Loucy (cell line): ENCODE measurements at regions not wholly inside any gene's neighbourhood (a gene's known extent, or its start where the extent isn't known, plus 50 kb on each side); places are given as distances from the start of the nearest gene placed in this dataset.

Experiments
- H2AFZ ChIP-seq: fragments of 200-600 bp; sonication (generic); 2 replicates; pipeline ENCODE4 v1.6.0; 2016; ENCODE audit warnings: antibody characterized with exemption, mild to moderate bottlenecking, low read length, moderate library complexity
- H3F3A ChIP-seq: fragments of 200-600 bp; 2 replicates; pipeline ENCODE4 v1.6.0; 2016; ENCODE audit warnings: antibody characterized with exemption, low read depth, mild to moderate bottlenecking
- H3K27me3 ChIP-seq: fragments of 200-600 bp; sonication (generic); 2 replicates; pipeline ENCODE4 v1.6.1; 2014; ENCODE audit warnings: low read length, mild to moderate bottlenecking; ENCODE audit not compliant: insufficient read depth, poor library complexity, severe bottlenecking
- H3K36me3 ChIP-seq: fragments of 200-600 bp; sonication (generic); 2 replicates; pipeline ENCODE4 v1.6.1; 2016; ENCODE audit warnings: low read length; ENCODE audit not compliant: insufficient read depth
- H3K4me1 ChIP-seq: fragments of 200-600 bp; sonication (generic); 2 replicates; pipeline ENCODE4 v1.5.1; 2014; ENCODE audit warnings: low read length, mild to moderate bottlenecking; ENCODE audit not compliant: insufficient read depth, poor library complexity, severe bottlenecking
- H3K4me2 ChIP-seq: fragments of 200-600 bp; sonication (generic); 2 replicates; pipeline ENCODE4 v1.6.0; 2014; ENCODE audit warnings: antibody characterized with exemption, low read length, low read depth, mild to moderate bottlenecking; ENCODE audit not compliant: poor library complexity, severe bottlenecking
- H3K4me3 ChIP-seq: fragments of 200-600 bp; sonication (generic); 2 replicates; pipeline ENCODE4 v1.5.1; 2014; ENCODE audit warnings: low read length, mild to moderate bottlenecking, mixed read lengths; ENCODE audit not compliant: poor library complexity, severe bottlenecking
- H3K79me2 ChIP-seq: fragments of 200-600 bp; sonication (generic); 2 replicates; pipeline ENCODE4 v1.6.1; 2014; ENCODE audit warnings: low read length; ENCODE audit not compliant: insufficient read depth
- H3K9ac ChIP-seq: fragments of 200-600 bp; sonication (generic); 2 replicates; pipeline ENCODE4 v1.6.0; 2014; ENCODE audit warnings: mild to moderate bottlenecking, low read depth, low read length, moderate library complexity; ENCODE audit not compliant: poor library complexity, severe bottlenecking
- H3K9me2 ChIP-seq: fragments of 200-600 bp; sonication (generic); replicated peaks from 2 replicates; pipeline ENCODE4 v1.6.1; 2016; ENCODE audit warnings: low read depth, low read length, mixed read lengths
- H3K9me3 ChIP-seq: fragments of 200-600 bp; sonication (generic); 2 replicates; pipeline ENCODE4 v1.6.1; 2014; ENCODE audit warnings: mild to moderate bottlenecking, antibody characterized with exemption, low read length, low read depth; ENCODE audit not compliant: insufficient read depth
- H4K20me1 ChIP-seq: fragments of 200-600 bp; sonication (generic); 2 replicates; pipeline ENCODE4 v1.6.0; 2014; ENCODE audit warnings: antibody characterized with exemption, low read length, mild to moderate bottlenecking; ENCODE audit not compliant: insufficient read depth, poor library complexity, severe bottlenecking
- CTCF ChIP-seq: fragments of 200-600 bp; sonication (generic); conservative IDR thresholded peaks from 2 replicates; pipeline ENCODE4 v1.5.1; 2014; ENCODE audit warnings: mild to moderate bottlenecking, antibody characterized with exemption, low read length
- EZH2phosphoT487 ChIP-seq: fragments of 200-600 bp; IDR thresholded peaks from 2 replicates; pipeline ENCODE4 v1.6.1; 2018; ENCODE audit warnings: antibody characterized with exemption, mild to moderate bottlenecking, moderate library complexity, borderline replicate concordance

GRCh38 chr15:46137443-46137842, 502.6 kb downstream of the SQOR start:
- H4K20me1 ChIP-seq, result no peaks in the 10 kb centered on the region
- H3K9me3 ChIP-seq, result 0 out of 2 replicates have a peak, but pooled peaks cover 3% of the 10 kb centered on the region
- H3F3A ChIP-seq, result no peaks in the 10 kb centered on the region
- TF ChIP-seq EZH2phosphoT487, result no peak
- TF ChIP-seq CTCF, result no peak
- H3K27me3 ChIP-seq, result no peaks in the 10 kb centered on the region
- H3K4me2 ChIP-seq, result no peak overlapping the region
- H2AFZ ChIP-seq, result no peak overlapping the region
- no peaks in the 10 kb centered on the region for H3K9me2 ChIP-seq
- H3K36me3 ChIP-seq, result no peaks in the 10 kb centered on the region
- no peak overlapping the region for H3K9ac ChIP-seq
- no peaks in the 10 kb centered on the region for H3K4me1 ChIP-seq
- H3K4me3 ChIP-seq, result no peak overlapping the region
- H3K79me2 ChIP-seq, result no peaks in the 10 kb centered on the region

- TF ChIP-seq CTCF (no peak), EZH2phosphoT487 (no peak)
- H3K4me3 ChIP-seq, result no peak overlapping the region
- H3K9ac ChIP-seq, result no peak overlapping the region
- H3K9me3 ChIP-seq, result peaks cover 12% of the 10 kb centered on the region; the same call in 1 of the 2 replicates
- no peak overlapping the region for H2AFZ ChIP-seq
- no peaks in the 10 kb centered on the region for H3K79me2 ChIP-seq
- no peaks in the 10 kb centered on the region for H3K4me1 ChIP-seq
- no peak overlapping the region for H3K4me2 ChIP-seq
- H4K20me1 ChIP-seq, result no peaks in the 10 kb centered on the region
- no peaks in the 10 kb centered on the region for H3F3A ChIP-seq
- no peaks in the 10 kb centered on the region for H3K9me2 ChIP-seq
- no peaks in the 10 kb centered on the region for H3K27me3 ChIP-seq
- H3K36me3 ChIP-seq, result no peaks in the 10 kb centered on the region
These were observed 511.2 kb downstream of the SQOR start for GRCh38 chr15:46146002-46146401.

- H3K4me2 ChIP-seq, result no peak overlapping the region
- H3K9ac ChIP-seq, result no peak overlapping the region
- H4K20me1 ChIP-seq, result no peaks in the 10 kb centered on the region
These were observed 512.1 kb downstream of the SQOR start for GRCh38 chr15:46146915-46147314.

More at GRCh38 chr15:46146915-46147314, 512.1 kb downstream of the SQOR start:
- Histone ChIP-seq H2AFZ (no peak overlapping the region), H3K9me2 (no peaks in the 10 kb centered on the region), H3K79me2 (no peaks in the 10 kb centered on the region), H3K9me3 (peaks cover 12% of the 10 kb centered on the region; the same call in 1 of the 2 replicates), H3K36me3 (no peaks in the 10 kb centered on the region), H3F3A (no peaks in the 10 kb centered on the region), H3K4me3 (no peak overlapping the region), H3K4me1 (no peaks in the 10 kb centered on the region), H3K27me3 (no peaks in the 10 kb centered on the region)
- no peak for TF ChIP-seq EZH2phosphoT487
- no peak for TF ChIP-seq CTCF
